ENCODE measurements at regions not wholly inside any gene's neighbourhood (a gene's known extent, or its start where the extent isn't known, plus 50 kb on each side); places are given as distances from the start of the nearest gene placed in this dataset.

DNA sequence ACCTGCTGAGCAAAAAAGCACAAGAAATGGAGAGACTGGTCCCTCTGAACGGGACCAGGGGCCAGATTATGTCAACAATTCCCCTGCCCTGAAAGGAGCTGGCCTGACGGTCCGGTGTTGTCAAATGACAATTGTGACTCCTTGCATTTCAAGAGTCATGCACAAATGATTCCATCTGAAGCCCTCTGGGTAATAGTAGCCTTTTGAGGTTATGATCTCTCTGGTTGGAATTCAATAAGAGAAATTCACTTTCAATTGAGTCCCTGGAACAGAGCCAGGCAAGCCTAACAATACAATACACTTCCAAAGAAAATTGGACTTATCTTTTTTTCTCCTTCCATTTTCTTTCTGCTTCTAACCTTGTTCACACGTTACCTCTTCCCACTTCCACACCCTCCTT lies 116.9 kb downstream of the C1D start:
- TF ChIP-seq, protein P1, sequence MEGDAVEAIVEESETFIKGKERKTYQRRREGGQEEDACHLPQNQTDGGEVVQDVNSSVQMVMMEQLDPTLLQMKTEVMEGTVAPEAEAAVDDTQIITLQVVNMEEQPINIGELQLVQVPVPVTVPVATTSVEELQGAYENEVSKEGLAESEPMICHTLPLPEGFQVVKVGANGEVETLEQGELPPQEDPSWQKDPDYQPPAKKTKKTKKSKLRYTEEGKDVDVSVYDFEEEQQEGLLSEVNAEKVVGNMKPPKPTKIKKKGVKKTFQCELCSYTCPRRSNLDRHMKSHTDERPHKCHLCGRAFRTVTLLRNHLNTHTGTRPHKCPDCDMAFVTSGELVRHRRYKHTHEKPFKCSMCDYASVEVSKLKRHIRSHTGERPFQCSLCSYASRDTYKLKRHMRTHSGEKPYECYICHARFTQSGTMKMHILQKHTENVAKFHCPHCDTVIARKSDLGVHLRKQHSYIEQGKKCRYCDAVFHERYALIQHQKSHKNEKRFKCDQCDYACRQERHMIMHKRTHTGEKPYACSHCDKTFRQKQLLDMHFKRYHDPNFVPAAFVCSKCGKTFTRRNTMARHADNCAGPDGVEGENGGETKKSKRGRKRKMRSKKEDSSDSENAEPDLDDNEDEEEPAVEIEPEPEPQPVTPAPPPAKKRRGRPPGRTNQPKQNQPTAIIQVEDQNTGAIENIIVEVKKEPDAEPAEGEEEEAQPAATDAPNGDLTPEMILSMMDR (IDR thresholded peaks at IDR 0.05; ENCODE audit: insufficient read depth, low read depth, low read length, missing control alignments): no peak
- no peak for DNase-seq (ENCODE audit: low read depth)
- no peak overlapping the region for H3K4me3 ChIP-seq (ENCODE audit: low read depth, low read length)

DNA sequence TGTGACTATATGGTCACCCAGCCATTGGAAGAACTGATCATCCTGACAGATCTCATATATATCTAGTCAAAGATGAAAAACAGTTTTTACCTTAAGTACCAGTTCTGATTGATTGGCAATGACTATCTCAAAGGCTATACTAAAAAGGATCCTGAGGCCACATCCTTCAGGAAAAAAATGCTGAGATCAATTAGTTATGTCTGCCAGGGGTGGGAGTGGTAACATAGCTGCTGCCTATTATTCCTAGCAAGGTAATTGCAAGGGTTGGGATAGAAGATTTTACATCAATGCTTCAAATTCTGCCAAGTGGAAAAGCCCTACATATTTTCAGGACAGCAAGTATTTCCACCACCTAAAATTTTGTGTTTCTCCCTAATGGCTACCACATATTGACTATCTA lies 114.7 kb downstream of the C1D start:
- no peak for DNase-seq (ENCODE audit: low read depth)
- TF ChIP-seq, protein P1 (IDR thresholded peaks at IDR 0.05; ENCODE audit: insufficient read depth, low read depth, low read length, missing control alignments): no peak
- no peak overlapping the region for H3K4me3 ChIP-seq (ENCODE audit: low read depth, low read length)

DNA sequence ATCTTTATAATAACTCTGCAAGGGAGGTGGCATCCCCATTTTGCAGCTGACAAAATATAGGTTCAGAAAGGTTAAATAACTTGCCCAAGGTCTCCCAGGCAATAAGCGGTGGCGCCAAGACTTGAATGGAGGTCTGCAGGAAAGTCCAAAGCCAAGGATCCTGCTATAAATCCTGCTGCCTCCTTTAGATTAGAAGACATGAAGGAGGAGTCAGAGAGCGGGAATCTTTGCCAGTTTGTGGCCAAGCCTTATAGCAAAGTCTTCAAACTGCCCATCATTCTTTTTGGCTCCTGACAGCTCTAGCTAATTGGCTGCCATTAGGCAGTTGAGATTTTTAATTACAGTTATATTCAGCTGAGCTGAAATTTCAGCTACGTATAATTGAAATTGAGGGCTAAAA lies 114.3 kb downstream of the C1D start:
- no peak for DNase-seq (ENCODE audit: low read depth)
- H3K4me3 ChIP-seq (ENCODE audit: low read depth, low read length): no peak overlapping the region
- TF ChIP-seq, protein P1 (IDR thresholded peaks at IDR 0.05; ENCODE audit: insufficient read depth, low read depth, low read length, missing control alignments): no peak

DNA sequence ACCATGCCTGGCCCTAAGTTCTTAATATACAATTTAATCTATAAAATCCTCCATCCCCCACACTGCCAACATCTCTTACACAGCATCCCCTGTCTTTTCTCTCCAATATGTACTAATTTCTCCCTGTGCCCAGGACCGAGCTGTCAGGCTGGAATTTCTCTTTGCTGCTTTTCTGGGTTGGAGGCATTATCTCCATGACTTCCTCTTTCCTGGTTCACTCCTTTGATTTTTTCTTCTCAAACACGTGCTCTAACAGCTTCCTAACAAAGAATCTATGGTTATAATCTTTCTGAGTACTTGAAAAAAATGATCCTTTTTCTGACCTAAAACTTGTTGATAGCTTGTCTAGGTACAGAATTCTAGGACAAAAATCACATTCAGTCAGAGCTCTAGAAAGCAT lies 112.8 kb downstream of the C1D start:
- no peak overlapping the region for H3K4me3 ChIP-seq (ENCODE audit: low read depth, low read length)
- no peak for DNase-seq (ENCODE audit: low read depth)
- TF ChIP-seq, protein P1 (IDR thresholded peaks at IDR 0.05; ENCODE audit: insufficient read depth, low read depth, low read length, missing control alignments): no peak

DNA sequence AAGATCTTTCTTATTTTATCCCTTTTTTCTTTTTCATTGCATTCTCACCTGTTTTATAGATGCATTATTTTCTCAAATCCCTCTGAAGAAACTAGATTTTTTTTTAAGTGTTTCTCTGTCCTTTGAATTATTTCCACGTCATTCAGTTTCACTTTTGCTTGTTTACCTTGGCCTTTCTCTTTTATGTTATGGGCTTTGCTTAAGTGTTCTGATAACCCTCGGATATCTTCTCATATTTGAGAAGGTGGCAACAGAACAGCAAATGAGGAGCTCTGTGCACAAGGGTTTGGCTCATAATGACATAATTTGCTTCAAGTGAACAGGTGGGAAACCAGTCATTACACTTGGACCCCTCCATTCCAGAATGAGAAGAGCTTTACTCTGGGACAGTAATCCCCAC lies 111.9 kb downstream of the C1D start:
- no peak overlapping the region for H3K4me3 ChIP-seq (ENCODE audit: low read depth, low read length)
- DNase-seq (ENCODE audit: low read depth): no peak

DNA sequence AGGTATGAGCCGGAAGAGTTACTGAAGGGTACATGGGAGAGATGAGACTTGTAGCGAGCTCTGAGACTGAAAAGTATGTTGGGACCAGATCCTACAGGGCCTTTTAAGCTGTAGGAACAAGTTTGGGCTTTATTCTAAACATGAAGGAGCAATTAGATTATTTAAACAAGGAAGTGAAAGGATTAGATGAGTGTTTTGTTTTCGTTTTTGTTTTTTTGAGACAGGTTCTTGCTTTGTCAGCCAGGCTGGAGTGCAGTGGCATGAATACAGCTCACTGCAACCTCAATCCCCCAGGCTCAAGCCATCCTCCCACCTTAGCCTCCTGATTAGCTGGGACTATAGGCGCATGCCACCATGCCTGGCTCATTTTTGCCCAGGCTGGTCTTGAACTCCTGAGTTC lies 110.7 kb downstream of the C1D start:
- H3K4me3 ChIP-seq (ENCODE audit: low read depth, low read length): no peak overlapping the region
- peak; percentile 26 for DNase-seq (ENCODE audit: low read depth)
- TF ChIP-seq, protein P1 (IDR thresholded peaks at IDR 0.05; ENCODE audit: insufficient read depth, low read depth, low read length, missing control alignments): no peak

More for the DNA sequence above, 111.9 kb downstream of the C1D start:
- TF ChIP-seq, protein P1 (IDR thresholded peaks at IDR 0.05; ENCODE audit: insufficient read depth, low read depth, low read length, missing control alignments): no peak

DNA sequence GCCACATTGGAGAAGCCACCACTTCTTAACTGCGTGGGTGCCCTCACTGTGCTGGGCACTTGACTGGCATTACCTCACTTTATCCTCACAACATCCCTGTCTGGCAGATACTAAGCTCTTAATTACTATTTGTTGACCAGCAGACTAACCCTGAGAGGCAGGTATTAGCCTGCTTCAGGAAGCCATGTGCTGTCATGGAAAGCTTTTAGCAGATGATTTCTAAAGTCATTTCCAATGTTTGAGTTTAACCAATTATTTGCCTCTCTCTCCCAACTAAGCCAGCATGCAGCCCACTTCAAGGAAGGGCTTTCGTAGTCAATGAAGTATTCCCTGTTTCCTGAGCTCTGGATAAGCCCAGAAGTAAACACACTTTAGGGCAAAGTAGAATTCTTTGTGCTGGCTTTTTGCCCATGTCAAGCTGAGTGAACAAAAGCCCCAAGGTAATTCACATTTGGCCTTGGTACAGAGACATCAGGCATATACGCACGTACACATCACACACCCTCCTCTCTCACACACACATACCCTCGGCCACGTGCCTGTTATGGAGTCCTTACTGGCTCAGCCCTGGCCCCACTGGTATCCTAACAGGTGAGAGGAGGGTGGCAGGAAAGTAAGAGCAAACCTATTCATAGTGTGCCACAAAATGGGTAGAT lies 108.6 kb downstream of the C1D start:
- H3K4me3 ChIP-seq (ENCODE audit: low read depth, low read length): no peak overlapping the region
- DNase-seq (ENCODE audit: low read depth): no peak
- TF ChIP-seq, protein P1 (IDR thresholded peaks at IDR 0.05; ENCODE audit: insufficient read depth, low read depth, low read length, missing control alignments): no peak

Measured in GM12865 (cell line).